COR-L47 (cell line): ENCODE measurements at regions not wholly inside any gene's neighbourhood (a gene's known extent, or its start where the extent isn't known, plus 50 kb on each side); places are given as distances from the start of the nearest gene placed in this dataset.

ENCODE experiments used
- DNase-seq: peaks from one replicate; lab custom pipeline; 2025; lab: John Stamatoyannopoulos, UW

- DNase-seq = no peak
These were observed 170.7 kb downstream of the THBS2 start for GRCh38 chr6:169082817-169083507.

- DNase-seq = no peak
These were observed 171.6 kb downstream of the THBS2 start for GRCh38 chr6:169082093-169082492.

- DNase-seq = no peak
These were observed 172.4 kb downstream of the THBS2 start for GRCh38 chr6:169081248-169081647.

GRCh38 chr6:169079650-169080049, 174.0 kb downstream of the THBS2 start:
- DNase-seq = no peak

GRCh38 chr6:169078399-169079145, 175.1 kb downstream of the THBS2 start:
- DNase-seq = no peak

- DNase-seq = no peak
These were observed 177.6 kb downstream of the THBS2 start for GRCh38 chr6:169075915-169076654.

- DNase-seq = no peak
These were observed 178.3 kb downstream of the THBS2 start for GRCh38 chr6:169075211-169075914.

GRCh38 chr6:169074526-169074925, 179.1 kb downstream of the THBS2 start:
- DNase-seq = no peak

GRCh38 chr6:169073311-169073710, 180.3 kb downstream of the THBS2 start:
- DNase-seq = no peak

- no peak for DNase-seq
These were observed 181.3 kb downstream of the THBS2 start for GRCh38 chr6:169072127-169073042.

- DNase-seq = no peak
These were observed 182.3 kb downstream of the THBS2 start for GRCh38 chr6:169071394-169071793.

- DNase-seq = no peak
These were observed 183.0 kb downstream of the THBS2 start for GRCh38 chr6:169070506-169071176.

- DNase-seq = no peak
These were observed 184.3 kb downstream of the THBS2 start for GRCh38 chr6:169069356-169069755.

- no peak for DNase-seq
These were observed 189.5 kb downstream of the THBS2 start for GRCh38 chr6:169064194-169064593.

GRCh38 chr6:169062272-169062671, 191.4 kb downstream of the THBS2 start:
- DNase-seq = no peak

GRCh38 chr6:169058634-169059033, 195.0 kb downstream of the THBS2 start:
- no peak for DNase-seq

- DNase-seq = no peak
These were observed 201.2 kb downstream of the THBS2 start for GRCh38 chr6:169052462-169052861.

- DNase-seq = peak; percentile 34
These were observed 202.3 kb downstream of the THBS2 start for GRCh38 chr6:169051371-169051770.

GRCh38 chr6:169048865-169049205, 204.8 kb downstream of the THBS2 start:
- no peak for DNase-seq

- DNase-seq = no peak
These were observed 205.3 kb downstream of the THBS2 start for GRCh38 chr6:169048185-169048864.
